ENCODE measurements at regions not wholly inside any gene's neighbourhood (a gene's known extent, or its start where the extent isn't known, plus 50 kb on each side); places are given as distances from the start of the nearest gene placed in this dataset.

DNA sequence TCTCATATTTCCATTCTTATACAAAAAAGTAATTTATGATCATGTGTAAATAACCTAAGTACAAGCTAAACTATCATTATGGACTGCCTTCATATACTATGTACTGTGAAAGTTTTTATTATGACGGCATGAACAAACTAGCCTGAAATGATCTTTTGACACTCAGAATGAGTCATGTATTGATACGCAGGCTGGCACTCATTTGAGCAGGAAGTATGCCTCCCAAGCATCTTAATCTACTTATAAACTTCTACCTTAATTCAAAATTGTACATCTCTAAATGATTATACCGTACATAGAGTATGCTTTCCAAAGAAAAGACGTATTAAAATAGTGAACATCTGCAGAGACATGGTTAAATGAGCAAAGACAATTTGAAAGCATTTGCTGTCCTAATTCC, 207.1 kb upstream of the SPOPL start:
- DNase-seq (ENCODE audit: extremely low spot score), result no peak
- no peak for TF ChIP-seq L3MBTL2 (conservative IDR thresholded peaks at IDR 0.05)
- TF ChIP-seq ZNF384 (IDR thresholded peaks at IDR 0.05), result no peak
- TF ChIP-seq, protein P1, sequence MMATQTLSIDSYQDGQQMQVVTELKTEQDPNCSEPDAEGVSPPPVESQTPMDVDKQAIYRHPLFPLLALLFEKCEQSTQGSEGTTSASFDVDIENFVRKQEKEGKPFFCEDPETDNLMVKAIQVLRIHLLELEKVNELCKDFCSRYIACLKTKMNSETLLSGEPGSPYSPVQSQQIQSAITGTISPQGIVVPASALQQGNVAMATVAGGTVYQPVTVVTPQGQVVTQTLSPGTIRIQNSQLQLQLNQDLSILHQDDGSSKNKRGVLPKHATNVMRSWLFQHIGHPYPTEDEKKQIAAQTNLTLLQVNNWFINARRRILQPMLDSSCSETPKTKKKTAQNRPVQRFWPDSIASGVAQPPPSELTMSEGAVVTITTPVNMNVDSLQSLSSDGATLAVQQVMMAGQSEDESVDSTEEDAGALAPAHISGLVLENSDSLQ (IDR thresholded peaks at IDR 0.05), result no peak
- no peak for TF ChIP-seq ARNT (IDR thresholded peaks at IDR 0.05)
- no peak for TF ChIP-seq NFRKB (IDR thresholded peaks at IDR 0.05)
- TF ChIP-seq BHLHE40 (IDR thresholded peaks at IDR 0.05; ENCODE audit: borderline replicate concordance), result no peak
- no peak for TF ChIP-seq LEF1 (IDR thresholded peaks at IDR 0.05; ENCODE audit: borderline replicate concordance)
- TF ChIP-seq HDGF (IDR thresholded peaks at IDR 0.05; ENCODE audit: borderline replicate concordance), result no peak
- TF ChIP-seq SUZ12 (IDR thresholded peaks at IDR 0.05), result no peak
- TF ChIP-seq FOXM1 (IDR thresholded peaks at IDR 0.05; ENCODE audit: borderline replicate concordance), result no peak
- no peak for TF ChIP-seq ELF4 (IDR thresholded peaks at IDR 0.05)
- no peak for TF ChIP-seq CTBP1 (IDR thresholded peaks at IDR 0.05; ENCODE audit: borderline replicate concordance)
- no peak for TF ChIP-seq TARDBP (IDR thresholded peaks at IDR 0.05)
- no peak for TF ChIP-seq FOXK2 (IDR thresholded peaks at IDR 0.05)
- no peak for TF ChIP-seq FOXA1 (IDR thresholded peaks at IDR 0.05)
- no peak for TF ChIP-seq SP1 (IDR thresholded peaks at IDR 0.05)
- POLR2A ChIA-PET, result no interaction called here
- CTCF ChIA-PET, result no interaction called here

DNA sequence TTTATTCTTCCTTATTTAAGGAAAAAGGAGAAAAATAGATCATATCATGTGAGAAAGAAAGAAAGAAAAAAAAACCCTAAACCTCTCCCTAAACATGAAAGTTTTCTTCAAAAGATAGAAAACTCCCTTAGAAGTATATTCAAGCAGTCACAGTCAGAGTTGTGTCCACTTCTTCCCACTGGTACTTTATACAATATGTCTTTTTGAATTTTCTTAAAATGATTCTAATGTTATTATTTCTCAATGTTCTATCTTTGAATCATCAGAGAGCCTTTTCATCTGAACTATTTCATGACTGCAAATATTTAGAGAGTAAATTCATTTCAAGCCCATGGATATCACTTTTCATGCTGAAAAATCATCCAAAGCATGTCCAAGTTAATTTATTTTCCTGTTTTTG, 205.2 kb upstream of the SPOPL start:
- no peak for TF ChIP-seq L3MBTL2 (conservative IDR thresholded peaks at IDR 0.05)
- ChIA-PET POLR2A (no interaction called here), CTCF (no interaction called here)
- no peak for DNase-seq (ENCODE audit: extremely low spot score)

DNA sequence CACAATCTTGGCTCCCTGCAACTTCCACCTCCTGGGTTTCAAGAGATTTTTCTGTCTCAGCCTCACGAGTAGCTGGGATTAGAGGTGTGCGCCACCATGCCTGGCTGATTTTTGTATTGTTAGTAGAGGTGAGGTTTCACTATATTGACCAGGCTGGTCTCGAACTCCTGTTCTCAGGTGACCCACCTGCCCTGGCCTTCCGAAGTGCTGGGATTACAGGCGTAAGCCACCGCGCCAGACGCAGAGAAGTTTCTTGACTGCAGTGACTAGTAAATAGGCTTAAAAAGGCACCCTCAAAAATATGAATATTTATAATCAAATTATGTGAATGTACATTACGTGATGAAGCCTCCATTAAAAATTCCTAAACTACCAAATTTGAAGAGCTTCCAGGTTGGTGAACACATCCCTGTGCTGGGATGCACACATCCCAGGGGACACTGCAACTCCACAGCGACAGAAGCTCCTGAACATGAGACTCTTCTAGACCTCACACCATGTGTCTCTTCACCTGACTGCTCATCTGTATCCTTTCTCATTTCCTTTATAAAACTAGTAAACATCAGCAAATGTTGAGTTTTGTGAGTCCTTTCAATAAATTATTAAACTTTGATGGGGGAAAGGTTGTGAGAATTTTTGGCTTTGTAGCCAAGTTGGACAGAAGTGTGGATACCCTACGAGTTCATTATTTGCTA, 203.3 kb upstream of the SPOPL start:
- POLR2A ChIA-PET, result no interaction called here
- TF ChIP-seq ARNT (IDR thresholded peaks at IDR 0.05) (no peak), L3MBTL2 (conservative IDR thresholded peaks at IDR 0.05) (no peak), SUZ12 (IDR thresholded peaks at IDR 0.05) (no peak), FOXA1 (IDR thresholded peaks at IDR 0.05) (no peak), FOXK2 (IDR thresholded peaks at IDR 0.05) (no peak), TARDBP (IDR thresholded peaks at IDR 0.05) (no peak), ZNF384 (IDR thresholded peaks at IDR 0.05) (no peak)
- TF ChIP-seq, protein P1 (IDR thresholded peaks at IDR 0.05), result no peak
- CTCF ChIA-PET, result interaction anchor here (0.7 kb wide), 1 partner anchor 90 kb away, joined by 3 read pairs; no protein-coding TSS in a partner anchor
- no peak for DNase-seq (ENCODE audit: extremely low spot score)

DNA sequence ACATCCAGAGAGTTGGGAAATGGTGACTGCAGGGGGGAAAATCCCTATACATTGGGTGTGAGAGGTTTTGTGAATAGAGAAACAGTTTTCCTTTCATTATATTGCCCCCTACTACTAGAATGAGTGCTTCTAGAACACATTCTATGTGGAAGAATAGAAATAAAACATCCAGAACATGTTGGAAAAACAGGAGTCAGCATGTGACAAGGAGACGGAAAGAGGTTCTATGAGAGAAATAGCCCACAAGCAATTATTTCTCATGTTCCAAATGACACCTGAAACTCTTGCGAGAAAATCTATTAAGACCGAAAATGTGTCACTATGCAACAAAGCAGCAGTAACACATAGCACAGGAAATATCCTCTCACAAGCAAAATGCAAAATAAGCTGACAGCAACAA, 202.7 kb upstream of the SPOPL start:
- DNase-seq (ENCODE audit: extremely low spot score), result no peak
- CTCF ChIA-PET, result interaction anchor here (0.7 kb wide), 1 partner anchor 90 kb away, joined by 3 read pairs; no protein-coding TSS in a partner anchor

DNA sequence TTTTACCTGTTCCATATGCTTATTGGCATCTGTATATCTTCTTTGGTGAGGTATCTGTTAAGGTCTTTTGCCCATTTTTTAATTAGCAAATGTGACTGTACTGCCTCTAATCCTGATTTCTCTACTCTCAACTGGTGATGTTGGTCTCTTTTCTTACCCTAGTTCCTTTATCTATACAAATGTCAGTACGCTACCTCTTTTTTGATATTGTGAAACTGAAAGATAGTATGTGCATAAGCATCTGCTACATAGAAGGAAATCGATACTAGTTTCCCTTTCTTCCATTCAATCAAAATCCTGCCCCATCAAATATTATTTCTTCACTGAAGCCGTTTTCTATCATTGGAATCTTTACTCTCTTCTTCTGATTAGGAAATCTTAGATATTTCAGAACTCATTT, 194.9 kb upstream of the SPOPL start:
- ChIA-PET CTCF (no interaction called here), POLR2A (no interaction called here)
- TF ChIP-seq L3MBTL2 (conservative IDR thresholded peaks at IDR 0.05) (no peak), SP1 (IDR thresholded peaks at IDR 0.05) (no peak), ARNT (IDR thresholded peaks at IDR 0.05) (no peak), ELF4 (IDR thresholded peaks at IDR 0.05) (no peak), FOXM1 (IDR thresholded peaks at IDR 0.05; ENCODE audit: borderline replicate concordance) (no peak), HDGF (IDR thresholded peaks at IDR 0.05; ENCODE audit: borderline replicate concordance) (no peak), CTBP1 (IDR thresholded peaks at IDR 0.05; ENCODE audit: borderline replicate concordance) (no peak), FOXA1 (IDR thresholded peaks at IDR 0.05) (no peak), TARDBP (IDR thresholded peaks at IDR 0.05) (no peak), FOXK2 (IDR thresholded peaks at IDR 0.05) (no peak), NFRKB (IDR thresholded peaks at IDR 0.05) (no peak)
- DNase-seq (ENCODE audit: extremely low spot score), result no peak

More for the DNA sequence above, 202.7 kb upstream of the SPOPL start:
- TF ChIP-seq BHLHE40 (IDR thresholded peaks at IDR 0.05; ENCODE audit: borderline replicate concordance) (no peak), CTBP1 (IDR thresholded peaks at IDR 0.05; ENCODE audit: borderline replicate concordance) (no peak), LEF1 (IDR thresholded peaks at IDR 0.05; ENCODE audit: borderline replicate concordance) (no peak), FOXM1 (IDR thresholded peaks at IDR 0.05; ENCODE audit: borderline replicate concordance) (no peak), L3MBTL2 (conservative IDR thresholded peaks at IDR 0.05) (no peak), ZNF384 (IDR thresholded peaks at IDR 0.05) (no peak), ARNT (IDR thresholded peaks at IDR 0.05) (no peak), HDGF (IDR thresholded peaks at IDR 0.05; ENCODE audit: borderline replicate concordance) (no peak), FOXA1 (IDR thresholded peaks at IDR 0.05) (no peak), SP1 (IDR thresholded peaks at IDR 0.05) (no peak), TARDBP (IDR thresholded peaks at IDR 0.05) (no peak), NFRKB (IDR thresholded peaks at IDR 0.05) (no peak), FOXK2 (IDR thresholded peaks at IDR 0.05) (no peak), ELF4 (IDR thresholded peaks at IDR 0.05) (no peak), SUZ12 (IDR thresholded peaks at IDR 0.05) (no peak)
- TF ChIP-seq, protein P1 (IDR thresholded peaks at IDR 0.05), result no peak
- POLR2A ChIA-PET, result no interaction called here

DNA sequence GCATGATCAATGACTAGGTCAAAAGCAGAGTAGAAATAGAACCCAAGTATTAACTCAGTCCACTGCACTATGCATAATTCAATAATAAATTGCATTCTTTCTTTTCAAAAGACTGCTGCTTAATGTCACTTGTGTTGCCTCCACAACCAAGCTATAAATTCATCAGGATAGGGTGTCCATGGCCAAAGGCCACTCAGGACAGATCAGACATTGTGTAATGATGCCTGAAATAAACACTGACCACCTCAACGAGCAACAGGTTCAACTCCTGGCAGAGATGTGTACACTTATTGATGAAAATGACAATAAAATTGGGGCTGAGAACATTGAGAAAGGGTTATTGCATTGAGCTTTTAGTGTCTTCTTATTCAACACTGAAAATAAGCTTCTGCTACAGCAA, 194.5 kb upstream of the SPOPL start:
- TF ChIP-seq ZNF384 (IDR thresholded peaks at IDR 0.05), result no peak
- no peak for TF ChIP-seq FOXM1 (IDR thresholded peaks at IDR 0.05; ENCODE audit: borderline replicate concordance)
- TF ChIP-seq ARNT (IDR thresholded peaks at IDR 0.05), result no peak
- TF ChIP-seq LEF1 (IDR thresholded peaks at IDR 0.05; ENCODE audit: borderline replicate concordance), result no peak
- no peak for TF ChIP-seq BHLHE40 (IDR thresholded peaks at IDR 0.05; ENCODE audit: borderline replicate concordance)
- TF ChIP-seq FOXA1 (IDR thresholded peaks at IDR 0.05), result no peak
- no peak for TF ChIP-seq ELF4 (IDR thresholded peaks at IDR 0.05)
- no peak for TF ChIP-seq CTBP1 (IDR thresholded peaks at IDR 0.05; ENCODE audit: borderline replicate concordance)
- TF ChIP-seq NFRKB (IDR thresholded peaks at IDR 0.05), result no peak
- no peak for TF ChIP-seq FOXK2 (IDR thresholded peaks at IDR 0.05)
- TF ChIP-seq TARDBP (IDR thresholded peaks at IDR 0.05), result no peak
- no peak for TF ChIP-seq SUZ12 (IDR thresholded peaks at IDR 0.05)
- TF ChIP-seq L3MBTL2 (conservative IDR thresholded peaks at IDR 0.05), result no peak
- TF ChIP-seq, protein P1 (IDR thresholded peaks at IDR 0.05), result no peak
- no peak for TF ChIP-seq HDGF (IDR thresholded peaks at IDR 0.05; ENCODE audit: borderline replicate concordance)
- TF ChIP-seq SP1 (IDR thresholded peaks at IDR 0.05), result no peak
- ChIA-PET CTCF (interaction anchor here (0.7 kb wide), 1 partner anchor 183 kb away, joined by 4 read pairs; no protein-coding TSS in a partner anchor), POLR2A (no interaction called here)
- DNase-seq (ENCODE audit: extremely low spot score), result no peak
